BJ (cell line): ENCODE measurements at regions not wholly inside any gene's neighbourhood (a gene's known extent, or its start where the extent isn't known, plus 50 kb on each side); places are given as distances from the start of the nearest gene placed in this dataset.

ENCODE experiments used
- CTCF ChIA-PET: fragments of 350-600 bp; formaldehyde crosslinking; extraction: SDS; loops from one replicate; lab custom pipeline; 2021; ENCODE audit warnings: antibody characterized with exemption, inconsistent platforms; lab: Yijun Ruan, JAX
- POLR2A ChIA-PET: fragments of 300-600 bp; sonication (Branson Sonifier 250); formaldehyde crosslinking; extraction: SDS; loops from one replicate; lab custom pipeline; 2021; ENCODE audit warnings: antibody characterized with exemption; lab: Charles Lee
- DNase-seq: peaks from one replicate; pipeline ENCODE4 v3.0.0-alpha.2; 2011; ENCODE audit warnings: low read depth
- H3K27me3 ChIP-seq: 2 replicates; pipeline ENCODE4 v1.6.0; 2011; ENCODE audit warnings: low read length; ENCODE audit not compliant: control insufficient read depth, insufficient read depth
- H3K36me3 ChIP-seq: 2 replicates; pipeline ENCODE4 v1.5.1; 2011; ENCODE audit warnings: low read length; ENCODE audit not compliant: control insufficient read depth, insufficient read depth
- H3K4me3 ChIP-seq: 2 replicates; pipeline ENCODE4 v1.5.1; 2011; ENCODE audit warnings: low read depth, mild to moderate bottlenecking, control low read depth, low read length
- CTCF ChIP-seq: IDR thresholded peaks from 2 replicates; pipeline ENCODE4 v1.5.1; 2011; ENCODE audit warnings: low read depth, mild to moderate bottlenecking, control low read depth, inconsistent platforms, low read length, moderate library complexity; ENCODE audit not compliant: insufficient read depth

- Histone ChIP-seq H3K27me3 (no peaks in the 10 kb centered on the region; the same call in 1 of the 2 replicates), H3K36me3 (no peaks in the 10 kb centered on the region), H3K4me3 (no peak overlapping the region)
- ChIA-PET POLR2A (no interaction called here), CTCF (interaction anchor here (0.5 to 3.9 kb wide), 4 partner anchors 8 to 41 kb away, joined by 3 to 31 read pairs (median 9); no protein-coding TSS in a partner anchor)
- TF ChIP-seq CTCF: no peak
- DNase-seq: no peak
Observed at GRCh38 chr9:16258708-16259107, 611.8 kb downstream of the BNC2 start.

- Histone ChIP-seq H3K4me3 (no peak overlapping the region), H3K27me3 (no peaks in the 10 kb centered on the region; the same call in 1 of the 2 replicates), H3K36me3 (no peaks in the 10 kb centered on the region)
- ChIA-PET POLR2A (no interaction called here), CTCF (interaction anchor here (0.6 kb wide), 1 partner anchor 124 kb away, joined by 3 read pairs; no protein-coding TSS in a partner anchor)
- TF ChIP-seq CTCF: no peak
- no peak for DNase-seq
Observed at GRCh38 chr9:16262477-16263261, 607.8 kb downstream of the BNC2 start.

- no peak overlapping the region for H3K4me3 ChIP-seq
- ChIA-PET POLR2A (no interaction called here), CTCF (interaction anchor here (1.9 to 5.7 kb wide), 2 partner anchors 8 to 64 kb away, joined by 4 to 31 read pairs; no protein-coding TSS in a partner anchor)
- no peak for TF ChIP-seq CTCF
- DNase-seq: no peak
- no peaks in the 10 kb centered on the region for H3K36me3 ChIP-seq
- H3K27me3 ChIP-seq: no peaks in the 10 kb centered on the region; the same call in 1 of the 2 replicates
Observed at GRCh38 chr9:16265688-16266087, 604.8 kb downstream of the BNC2 start.

GRCh38 chr9:16266648-16267276 is 603.7 kb downstream of the BNC2 start:
- peak; percentile 45 for TF ChIP-seq CTCF
- Histone ChIP-seq H3K36me3 (no peaks in the 10 kb centered on the region), H3K4me3 (no peak overlapping the region), H3K27me3 (no peaks in the 10 kb centered on the region; the same call in 1 of the 2 replicates)
- no peak for DNase-seq
- CTCF ChIA-PET: interaction anchor here (1.1 to 5.7 kb wide), 3 partner anchors 9 to 65 kb away, joined by 3 to 31 read pairs (median 4); no protein-coding TSS in a partner anchor
- POLR2A ChIA-PET: no interaction called here
